Ovary (tissue), 7 donors: ENCODE measurements at regions not wholly inside any gene's neighbourhood (a gene's known extent, or its start where the extent isn't known, plus 50 kb on each side); places are given as distances from the start of the nearest gene placed in this dataset.

ENCODE experiments used
- DNase-seq, 5 donors: peaks; one replicate each; pipeline ENCODE4 v3.0.0-alpha.2; 2019 to 2020
- H3K27ac ChIP-seq, 2 donors: fragments of 200-600 bp; one replicate each; pipeline versions ENCODE4 v1.5.1 to v1.8.0; 2019 to 2022
- H3K27me3 ChIP-seq: fragments of 200-600 bp; one replicate; pipeline ENCODE4 v1.8.0; 2022
- H3K36me3 ChIP-seq: fragments of 200-600 bp; sonication (generic); one replicate; pipeline ENCODE4 v1.5.1; 2019
- H3K4me1 ChIP-seq: one replicate; pipeline ENCODE4 v1.8.1; 2013; ENCODE audit warnings: mild to moderate bottlenecking, moderate library complexity; ENCODE audit not compliant: insufficient read depth
- H3K4me3 ChIP-seq: fragments of 200-600 bp; sonication (generic); one replicate; pipeline ENCODE4 v1.5.1; 2017
- H3K9me3 ChIP-seq, 2 donors: fragments of 200-600 bp in 1 of 2; sonication (generic) in 1 of 2; one replicate each; pipeline versions ENCODE4 v1.5.1 to v1.8.1; 2013 to 2019; ENCODE audit warnings: mild to moderate bottlenecking in 1 of 2, moderate library complexity in 1 of 2
- CTCF ChIP-seq, 3 donors: fragments of 450-650 bp in 2 of 3; fragments of 200-600 bp in 1 of 3; IDR thresholded peaks; one replicate each; pipeline versions ENCODE4 v1.5.1 to v1.8.0; 2016 to 2022; ENCODE audit warnings: antibody characterized with exemption in 3 of 3, mild to moderate bottlenecking in 1 of 3
- EP300 ChIP-seq: sonication (generic); formaldehyde crosslinking; IDR thresholded peaks from one replicate; pipeline ENCODE4 v1.6.1; 2017; ENCODE audit warnings: antibody characterized with exemption
- POLR2A ChIP-seq: fragments of 450-650 bp; IDR thresholded peaks from one replicate; pipeline ENCODE4 v1.6.1; 2017; ENCODE audit warnings: antibody characterized with exemption, mild to moderate bottlenecking, moderate library complexity
- WGBS, 3 donors: extraction: QIAGEN DNeasy Blood & Tissue Kit in 1 of 3; methylation state at CpG; one replicate each; pipeline versions ENCODE4 v1.1.5 to v1.1.7; 2013 to 2017; 5-methylcytosine and 5-hydroxymethylcytosine counted together
- intact Hi-C, 4 donors: fragments of 100-400 bp; cut with DNase I; formaldehyde crosslinking; loops; one replicate each; pipeline versions ENCODE4 v1.11.0 to v1.15.1; 2022 to 2023
- donor health status: DM: no; HTN: no; CAD: no; lungs with moderate emphysema.
- donor health status: DM: no; HTN: no; CAD: no.
- donor health status: Bipolar disorder and iron deficiency.
- donor health status: DM: no; HTN: no; CAD: no.
- donor health status: DM: yes; HTN: yes; CAD: no.

GRCh38 chr4:20302336-20302735 is 50.6 kb downstream of the SLIT2 start:
- intact Hi-C loops = no loop called here
- no peak for TF ChIP-seq EP300
- no peak for TF ChIP-seq POLR2A
- TF ChIP-seq CTCF (IDR thresholded peaks at IDR 0.05) = no peak
- DNase-seq = no peak
- Histone ChIP-seq H3K27ac (no peak overlapping the region), H3K4me3 (no peak overlapping the region), H3K36me3 (no peaks in the 10 kb centered on the region), H3K27me3 (no peaks in the 10 kb centered on the region), H3K4me1 (no peaks in the 10 kb centered on the region), H3K9me3 (no peaks in the 10 kb centered on the region)
- WGBS, 3 donors = 89 to 93% (median 91%) methylated on average over 2 of the region's 2 CpGs

GRCh38 chr4:20305976-20306375 is 54.3 kb downstream of the SLIT2 start:
- no peak for DNase-seq
- Histone ChIP-seq H3K4me3 (no peak overlapping the region), H3K36me3 (no peaks in the 10 kb centered on the region), H3K9me3 (no peaks in the 10 kb centered on the region), H3K4me1 (no peaks in the 10 kb centered on the region), H3K27me3 (no peaks in the 10 kb centered on the region), H3K27ac (no peak overlapping the region)
- intact Hi-C loops = no loop called here
- 7 to 46% (median 14%) methylated on average over 2 of the region's 2 CpGs for WGBS, 3 donors
- TF ChIP-seq CTCF (IDR thresholded peaks at IDR 0.05) (no peak), EP300 (no peak), POLR2A (no peak)

GRCh38 chr4:20311856-20312255 is 60.2 kb downstream of the SLIT2 start:
- 53 to 60% (median 57%) methylated on average over 2 of the region's 2 CpGs for WGBS, 3 donors
- no peak for DNase-seq

GRCh38 chr4:20313237-20314030 is 61.7 kb downstream of the SLIT2 start:
- no peak for DNase-seq
- intact Hi-C loops = no loop called here

More at GRCh38 chr4:20311856-20312255, 60.2 kb downstream of the SLIT2 start:
- no peak overlapping the region for H3K4me3 ChIP-seq
- H3K27ac ChIP-seq = no peak overlapping the region
- no peaks in the 10 kb centered on the region for H3K4me1 ChIP-seq
- intact Hi-C loops = no loop called here
- TF ChIP-seq CTCF (IDR thresholded peaks at IDR 0.05) (no peak), EP300 (no peak), POLR2A (no peak)
- no peaks in the 10 kb centered on the region for H3K9me3 ChIP-seq
- H3K27me3 ChIP-seq = no peaks in the 10 kb centered on the region
- H3K36me3 ChIP-seq = no peaks in the 10 kb centered on the region

More at GRCh38 chr4:20313237-20314030, 61.7 kb downstream of the SLIT2 start:
- Histone ChIP-seq H3K27ac (no peak overlapping the region), H3K4me1 (no peaks in the 10 kb centered on the region), H3K27me3 (no peaks in the 10 kb centered on the region), H3K4me3 (no peak overlapping the region), H3K36me3 (no peaks in the 10 kb centered on the region), H3K9me3 (no peaks in the 10 kb centered on the region)
- TF ChIP-seq EP300 (no peak), CTCF (IDR thresholded peaks at IDR 0.05) (no peak), POLR2A (no peak)
- 79 to 85% (median 80%) methylated on average over 12 of the region's 12 CpGs for WGBS, 3 donors
